IMR-90 (cell line): ENCODE measurements at regions not wholly inside any gene's neighbourhood (a gene's known extent, or its start where the extent isn't known, plus 50 kb on each side); places are given as distances from the start of the nearest gene placed in this dataset.

Experiments
- ATAC-seq: fragments of 200-7000 bp; cut with Tn5 transposase; 2 replicates; pipeline ENCODE4 v1.9.1; 2020; ENCODE audit warnings: low read depth, mild to moderate bottlenecking, moderate library complexity
- BruUV-seq: library from RNA; stranded (reverse); fragments of 400-500 nt; replicated peaks from 2 replicates; lab custom pipeline; 2021; lab: Mats Ljungman, UMichigan
- CTCF ChIA-PET: fragments of 300-600 bp; formaldehyde crosslinking; extraction: SDS; loops from one replicate; lab custom pipeline; 2021; ENCODE audit warnings: antibody characterized with exemption; lab: Yijun Ruan, JAX
- POLR2A ChIA-PET: fragments of 300-600 bp; sonication (Branson Sonifier 250); formaldehyde crosslinking; loops from one replicate; lab custom pipeline; 2022; ENCODE audit warnings: antibody characterized with exemption; ENCODE audit not compliant: unreplicated experiment; lab: Charles Lee
- DNase-seq: peaks from one replicate; pipeline ENCODE4 v3.0.0; 2013
- H2AFZ ChIP-seq: replicated peaks from 2 replicates; pipeline ENCODE3; 2013; ENCODE audit warnings: low read length, mild to moderate bottlenecking; ENCODE audit not compliant: poor library complexity
- H2AK5ac ChIP-seq: 2 replicates; pipeline ENCODE4 v1.6.1; 2013; ENCODE audit warnings: low read depth, low read length, inconsistent platforms
- H2AK9ac ChIP-seq: replicated peaks from 2 replicates; pipeline ENCODE3; 2013; ENCODE audit warnings: mild to moderate bottlenecking, low read depth, low read length, moderate library complexity; ENCODE audit not compliant: poor library complexity
- H2BK120ac ChIP-seq: 2 replicates; pipeline ENCODE4 v1.6.1; 2013; ENCODE audit warnings: low read depth, low read length, inconsistent platforms
- H2BK15ac ChIP-seq: 3 replicates; pipeline ENCODE4 v1.6.1; 2013; ENCODE audit warnings: low read depth, low read length, inconsistent platforms
- H2BK20ac ChIP-seq: 2 replicates; pipeline ENCODE4 v1.6.1; 2013; ENCODE audit warnings: low read depth, mild to moderate bottlenecking, inconsistent platforms, low read length, moderate library complexity
- H2BK5ac ChIP-seq: 2 replicates; pipeline ENCODE4 v1.6.1; 2013; ENCODE audit warnings: mild to moderate bottlenecking, low read depth, low read length, inconsistent platforms; ENCODE audit not compliant: poor library complexity, severe bottlenecking
- H3K14ac ChIP-seq: replicated peaks from 2 replicates; pipeline ENCODE4 v1.6.1; 2013; ENCODE audit warnings: low read depth, low read length, inconsistent platforms
- H3K18ac ChIP-seq: 2 replicates; pipeline ENCODE4 v1.6.1; 2013; ENCODE audit warnings: low read depth, low read length, control low read depth
- H3K23ac ChIP-seq: 2 replicates; pipeline ENCODE4 v1.6.1; 2013; ENCODE audit warnings: low read depth, low read length, inconsistent platforms
- H3K27ac ChIP-seq: 2 replicates; pipeline ENCODE4 v1.5.1; 2013; ENCODE audit warnings: mild to moderate bottlenecking, control low read depth, low read length; ENCODE audit not compliant: insufficient read depth
- H3K27me3 ChIP-seq: 2 replicates; pipeline ENCODE4 v1.6.1; 2013; ENCODE audit warnings: low read length; ENCODE audit not compliant: control insufficient read depth, insufficient read depth
- H3K36me3 ChIP-seq: 2 replicates; pipeline ENCODE4 v1.6.1; 2013; ENCODE audit warnings: low read length, mixed read lengths; ENCODE audit not compliant: control insufficient read depth, insufficient read depth
- H3K4ac ChIP-seq: 2 replicates; pipeline ENCODE4 v1.6.1; 2013; ENCODE audit warnings: low read depth, low read length, inconsistent platforms
- H3K4me1 ChIP-seq: 2 replicates; pipeline ENCODE4 v1.6.1; 2013; ENCODE audit warnings: low read length, mixed read lengths; ENCODE audit not compliant: control insufficient read depth, insufficient read depth
- H3K4me2 ChIP-seq: 2 replicates; pipeline ENCODE4 v1.6.1; 2013; ENCODE audit warnings: low read depth, mild to moderate bottlenecking, control low read depth, low read length, moderate library complexity
- H3K4me3 ChIP-seq: 2 replicates; pipeline ENCODE4 v1.5.1; 2013; ENCODE audit warnings: low read depth, mild to moderate bottlenecking, control low read depth, low read length, moderate library complexity; ENCODE audit not compliant: insufficient read depth
- H3K56ac ChIP-seq: 2 replicates; pipeline ENCODE4 v1.6.1; 2013; ENCODE audit warnings: low read length, inconsistent platforms; ENCODE audit not compliant: insufficient read depth; ENCODE audit errors: extremely low read depth
- H3K79me1 ChIP-seq, 2 experiments: 2 replicates each; pipeline ENCODE4 v1.6.1; 2013; ENCODE audit warnings: low read length in 2 of 2, inconsistent platforms in 1 of 2, low read depth in 1 of 2
- H3K9ac ChIP-seq: 2 replicates; pipeline ENCODE4 v1.6.1; 2013; ENCODE audit warnings: low read depth, low read length, control low read depth
- H3K9me1 ChIP-seq: 2 replicates; pipeline ENCODE4 v1.6.1; 2013; ENCODE audit warnings: low read length, inconsistent platforms; ENCODE audit not compliant: insufficient read depth
- H3K9me3 ChIP-seq: 2 replicates; pipeline ENCODE4 v1.6.1; 2013; ENCODE audit warnings: low read length; ENCODE audit not compliant: control insufficient read depth, insufficient read depth
- H4K20me1 ChIP-seq: 2 replicates; pipeline ENCODE4 v1.6.1; 2013; ENCODE audit warnings: low read length, inconsistent platforms; ENCODE audit not compliant: insufficient read depth
- H4K5ac ChIP-seq: 2 replicates; pipeline ENCODE4 v1.6.1; 2013; ENCODE audit warnings: mild to moderate bottlenecking, low read depth, low read length, control low read depth
- H4K8ac ChIP-seq, 2 experiments: 2 replicates each; pipeline ENCODE4 v1.6.1; 2013; ENCODE audit warnings: low read depth in 2 of 2, low read length in 2 of 2, control low read depth in 1 of 2, inconsistent platforms in 1 of 2
- H4K91ac ChIP-seq: 2 replicates; pipeline ENCODE4 v1.6.1; 2013; ENCODE audit warnings: low read depth, low read length, inconsistent platforms; ENCODE audit not compliant: insufficient read depth
- ELK1 ChIP-seq: fragments of 150-350 bp; IDR thresholded peaks from 2 replicates; pipeline ENCODE4 v1.6.1; 2016; ENCODE audit warnings: low read depth, mild to moderate bottlenecking, low read length, moderate library complexity, borderline replicate concordance
- FOS ChIP-seq: fragments of 150-350 bp; IDR thresholded peaks from 2 replicates; pipeline ENCODE4 v1.6.1; 2016; ENCODE audit warnings: low read depth, low read length
- POLR2A ChIP-seq: IDR thresholded peaks from 2 replicates; pipeline ENCODE4 v1.6.1; 2012; ENCODE audit warnings: mild to moderate bottlenecking, low read depth, low read length
- RAD21 ChIP-seq: IDR thresholded peaks from 2 replicates; pipeline ENCODE4 v1.6.1; 2012; ENCODE audit warnings: low read length, improper control_type of control experiment
- USF2 ChIP-seq: fragments of 150-350 bp; IDR thresholded peaks from 2 replicates; pipeline ENCODE4 v1.6.1; 2017; ENCODE audit warnings: mild to moderate bottlenecking, antibody characterized with exemption, low read length, low read depth
- WGBS, 2 experiments: methylation state at CpG; one replicate each; pipeline versions ENCODE4 v1.1.5 to v1.1.7; 2013; ENCODE audit warnings: missing lambda C conversion rate in 2 of 2; ENCODE audit not compliant: insufficient read length in 1 of 2; ENCODE audit errors: extremely low coverage in 2 of 2; 5-methylcytosine and 5-hydroxymethylcytosine counted together
- dilution Hi-C: fragments of 300-500 bp; cut with HindIII; formaldehyde crosslinking; loops from one replicate; pipeline ENCODE4 v1.14.3; 2018; ENCODE audit warnings: low sequenced_read_pairs; ENCODE audit not compliant: unreplicated experiment
- in situ Hi-C: fragments of 300-500 bp; cut with MboI; formaldehyde crosslinking; loops from 3 replicates; pipeline ENCODE4 v1.14.3; 2019; ENCODE audit warnings: low sequenced_read_pairs, inconsistent platforms, mixed read lengths
- intact Hi-C: fragments of 100-400 bp; cut with micrococcal nuclease; formaldehyde crosslinking; loops from 2 replicates; pipeline ENCODE4 v1.10.0; 2022

GRCh38 chr20:48148020-48148419 is 362.7 kb upstream of the SULF2 start:
- Histone ChIP-seq H3K4me1 (no peaks in the 10 kb centered on the region), H4K8ac (no peak overlapping the region), H3K23ac (no peak overlapping the region), H4K91ac (no peak overlapping the region), H3K9me3 (peaks cover 1% of the 10 kb centered on the region; the same call in 1 of the 2 replicates), H3K4me2 (no peak overlapping the region), H4K20me1 (no peaks in the 10 kb centered on the region), H4K5ac (no peak overlapping the region), H3K9ac (no peak overlapping the region), H3K18ac (no peak overlapping the region), H3K9me1 (no peaks in the 10 kb centered on the region), H2BK20ac (no peak overlapping the region), H3K4ac (no peak overlapping the region), H2BK15ac (no peak overlapping the region), H3K56ac (no peak overlapping the region), H3K14ac (no peak overlapping the region), H3K79me1 (no peaks in the 10 kb centered on the region), H3K27ac (no peak overlapping the region), H2BK5ac (no peak overlapping the region), H2AK9ac (no peak overlapping the region), H2AFZ (no peak overlapping the region), H2BK120ac (no peak overlapping the region), H3K27me3 (peaks cover 2% of the 10 kb centered on the region; the same call in 1 of the 2 replicates), H3K4me3 (no peak overlapping the region), H2AK5ac (no peak overlapping the region), H3K36me3 (no peaks in the 10 kb centered on the region)
- ChIA-PET CTCF (no interaction called here), POLR2A (no interaction called here)
- intact Hi-C loops (no loop called here), in situ Hi-C loops (no loop called here), dilution Hi-C loops (no loop called here)
- WGBS, 2 experiments = no CpG with 5 or more reads among the region's 3 CpGs
- BruUV-seq = no TSS peak
- ATAC-seq (no peak), DNase-seq (no peak)
- TF ChIP-seq POLR2A = no peak
- TF ChIP-seq FOS = no peak
- no peak for TF ChIP-seq ELK1
- no peak for TF ChIP-seq RAD21
- TF ChIP-seq USF2 = no peak
